Esophagus squamous epithelium (tissue), 4 donors: ENCODE measurements at regions not wholly inside any gene's neighbourhood (a gene's known extent, or its start where the extent isn't known, plus 50 kb on each side); places are given as distances from the start of the nearest gene placed in this dataset.

Experiments
- CTCF ChIP-seq, 6 experiments: fragments of 450-650 bp in 4 of 6; fragments of 200-600 bp in 2 of 6; sonication (generic) in 2 of 6; IDR thresholded peaks; one replicate each; pipeline ENCODE4 v1.5.1; 2016 to 2019; ENCODE audit warnings: antibody characterized with exemption in 6 of 6, mild to moderate bottlenecking in 4 of 6, moderate library complexity in 4 of 6
- POLR2A ChIP-seq, 4 donors: fragments of 450-650 bp; IDR thresholded peaks; one replicate each; pipeline ENCODE4 v1.6.1; 2017; ENCODE audit warnings: antibody characterized with exemption in 4 of 4, mild to moderate bottlenecking in 4 of 4, moderate library complexity in 3 of 4

- TF ChIP-seq CTCF (IDR thresholded peaks at IDR 0.05): no peak
- TF ChIP-seq POLR2A (IDR thresholded peaks at IDR 0.05): no peak
Observed at GRCh38 chr4:135739354-135739753, 1537.8 kb upstream of the PABPC4L start.
